ENCODE measurements at regions not wholly inside any gene's neighbourhood (a gene's known extent, or its start where the extent isn't known, plus 50 kb on each side); places are given as distances from the start of the nearest gene placed in this dataset.

GRCh38 chr9:108012405-108012804 is 522.8 kb upstream of the KLF4 start:
- TF ChIP-seq POLR2A (IDR thresholded peaks at IDR 0.05) (no peak), CTCF (IDR thresholded peaks at IDR 0.05) (no peak), EP300 (IDR thresholded peaks at IDR 0.05; ENCODE audit: low read depth) (no peak), POLR2AphosphoS5 (IDR thresholded peaks at IDR 0.05) (no peak)

Measured in transverse colon (tissue), 4 donors.